ENCODE measurements at regions not wholly inside any gene's neighbourhood (a gene's known extent, or its start where the extent isn't known, plus 50 kb on each side); places are given as distances from the start of the nearest gene placed in this dataset.
"Not testable (repeated sequence)": the region's sequence is repeated elsewhere in the genome, so short reads cannot be mapped to it uniquely, and the experiment has no call there.

DNA sequence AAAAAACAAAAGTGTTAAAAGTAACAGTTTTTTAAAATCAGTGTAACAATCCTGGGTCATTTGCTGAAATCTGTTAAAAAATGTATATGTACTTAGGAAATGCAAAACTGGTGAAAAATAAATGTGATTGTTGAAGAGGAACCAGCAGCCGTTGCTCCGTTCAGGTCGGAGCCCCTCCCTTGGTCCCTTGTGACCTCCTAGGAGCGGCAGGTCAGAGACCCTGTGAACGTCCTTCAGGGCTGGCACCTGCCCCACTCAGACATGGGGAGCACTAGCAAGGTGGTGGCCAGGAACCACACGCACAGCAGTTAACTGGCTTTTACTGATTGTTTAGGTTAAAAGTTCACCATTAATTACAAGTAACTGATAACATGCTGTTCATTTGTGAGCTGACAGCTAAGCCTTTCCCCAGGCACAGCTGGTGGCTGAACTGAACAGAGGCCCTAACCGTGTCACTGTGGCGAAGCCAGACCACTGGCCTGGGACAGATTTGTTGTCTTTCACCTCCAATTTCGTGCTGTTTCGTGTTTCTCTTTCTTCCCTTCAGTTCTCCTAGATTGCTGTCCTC, 159.2 kb upstream of the ALKAL2 start:
- DNase-seq (ENCODE audit: low spot score) = no peak

DNA sequence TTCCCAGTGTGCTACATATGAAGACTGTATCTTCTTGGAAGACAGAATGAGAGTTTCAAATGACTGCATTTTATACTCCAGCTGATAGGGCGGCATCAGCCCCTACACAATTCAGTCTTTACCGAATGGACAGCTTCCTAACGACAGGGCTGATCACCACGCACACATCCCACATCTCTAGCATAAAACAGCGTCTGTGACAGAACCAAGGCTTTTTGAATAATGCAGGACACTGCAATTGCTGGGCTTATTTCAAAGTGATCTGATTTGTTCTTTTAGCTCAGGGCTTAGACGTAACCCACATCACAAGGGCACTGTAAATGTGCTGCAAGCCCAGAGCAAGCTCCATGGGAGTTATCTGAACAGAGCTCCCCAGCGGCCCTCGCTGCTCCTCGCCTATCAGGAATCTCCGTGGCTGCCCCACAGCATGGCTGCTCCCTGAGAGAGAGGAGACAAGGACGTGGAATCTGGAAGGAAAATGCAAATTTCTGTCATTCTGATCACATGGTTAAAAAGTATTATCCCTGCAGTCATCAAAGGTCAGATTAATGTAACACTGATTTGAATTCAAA, 158.5 kb upstream of the ALKAL2 start:
- no peak for DNase-seq (ENCODE audit: low spot score)

DNA sequence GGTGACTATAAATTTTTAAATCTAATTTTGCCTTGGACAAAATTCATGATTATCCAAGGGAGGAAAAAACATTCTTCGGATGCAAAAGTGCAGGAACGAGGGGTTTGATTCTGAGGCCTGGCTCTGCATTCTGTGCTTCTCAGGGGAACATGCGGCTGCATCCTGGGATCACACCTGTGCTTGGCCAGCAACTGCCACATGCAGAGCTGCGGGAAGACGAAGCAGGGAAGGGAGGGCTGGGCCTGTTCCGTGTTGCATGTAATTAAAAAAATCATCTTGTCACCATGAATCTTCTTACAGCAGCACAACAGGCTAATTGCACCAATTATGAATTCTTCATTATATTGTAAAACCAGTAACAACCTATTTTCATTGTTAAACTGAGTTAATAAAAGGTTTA, 158.0 kb upstream of the ALKAL2 start:
- DNase-seq (ENCODE audit: low spot score) = no peak

DNA sequence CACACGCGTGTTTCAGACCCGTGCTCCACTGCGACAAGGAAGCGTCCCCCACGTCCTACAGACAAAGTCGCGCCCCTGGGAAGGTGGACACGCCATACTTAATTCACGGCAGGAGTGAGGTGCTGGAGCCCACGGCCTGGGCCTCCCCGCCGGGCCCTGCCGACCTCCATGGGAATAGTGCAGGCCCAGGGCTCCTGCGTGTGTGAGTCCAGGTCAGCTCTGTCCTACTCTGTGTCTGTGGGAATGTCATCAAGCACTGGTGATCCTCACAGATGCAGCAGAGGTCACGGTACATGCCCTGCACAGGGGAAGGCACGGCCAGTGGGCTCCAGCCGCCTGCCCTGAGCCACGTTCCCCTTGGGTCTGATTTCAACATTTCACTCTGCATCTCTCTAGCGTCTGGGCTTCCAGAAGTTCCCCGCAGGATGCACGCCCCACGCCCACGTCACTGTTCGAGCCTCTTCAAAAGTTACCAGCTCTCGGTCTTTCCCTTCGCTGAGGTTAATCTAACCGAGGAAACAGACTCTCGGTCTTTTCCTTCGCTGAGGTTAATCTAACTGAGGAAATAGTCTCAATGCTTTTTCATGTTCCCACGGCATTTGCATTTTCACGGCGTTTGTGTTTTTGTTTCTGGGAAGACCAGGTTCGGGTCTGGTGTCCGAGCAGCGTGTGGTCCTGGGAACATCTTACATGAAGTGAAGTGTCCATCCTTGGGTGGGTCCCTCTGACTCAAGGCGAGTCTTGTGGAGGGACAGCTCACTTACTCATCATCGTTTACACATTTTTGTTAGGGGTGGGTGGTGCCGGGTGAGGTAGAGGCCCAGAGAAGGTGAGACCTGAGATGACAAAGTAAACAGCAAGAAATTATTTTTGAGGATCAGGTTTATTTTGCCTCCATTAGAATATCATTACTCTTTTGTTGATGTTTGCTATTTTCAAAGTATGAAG, 157.3 kb upstream of the ALKAL2 start:
- no peak for DNase-seq (ENCODE audit: low spot score)

DNA sequence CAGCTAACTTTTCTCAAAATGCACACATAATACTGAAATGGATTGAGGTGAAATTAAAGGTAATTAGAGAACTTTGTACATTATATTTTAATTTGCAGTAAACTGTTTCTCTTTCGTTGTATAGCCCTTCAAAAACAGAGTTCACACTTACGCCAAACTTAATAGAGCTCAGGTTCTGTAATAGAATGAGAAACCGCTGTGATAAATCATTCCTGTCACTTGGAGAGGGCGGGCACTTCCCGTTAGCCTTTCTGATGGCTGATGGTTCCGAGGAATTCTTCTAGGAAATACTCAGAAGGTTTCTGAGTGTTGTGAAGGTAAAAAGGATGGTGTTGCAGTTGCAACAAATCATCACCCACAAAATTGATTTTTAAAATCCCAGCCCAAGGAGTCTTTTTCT, 155.8 kb upstream of the ALKAL2 start:
- no peak for DNase-seq (ENCODE audit: low spot score)

DNA sequence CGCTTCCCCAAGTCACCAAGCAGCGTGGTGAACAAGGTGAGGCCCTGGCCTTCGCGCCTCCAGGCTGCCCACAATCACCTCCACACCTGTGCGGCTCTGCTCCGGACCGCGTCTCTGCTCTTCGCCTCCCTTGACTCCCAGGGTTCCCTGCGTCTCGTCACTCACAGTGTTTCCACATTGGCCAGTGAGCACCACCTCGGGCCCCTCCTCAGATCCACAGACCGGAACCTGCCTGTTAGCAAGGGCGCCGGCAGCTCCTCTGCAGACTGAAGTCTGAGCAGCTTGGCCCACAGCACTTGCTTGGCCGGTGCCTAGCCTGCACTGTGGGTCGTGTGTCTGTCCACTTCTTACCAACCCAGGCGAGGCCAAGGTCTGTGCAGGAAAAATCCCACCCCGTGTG, 155.3 kb upstream of the ALKAL2 start:
- no peak for DNase-seq (ENCODE audit: low spot score)

DNA sequence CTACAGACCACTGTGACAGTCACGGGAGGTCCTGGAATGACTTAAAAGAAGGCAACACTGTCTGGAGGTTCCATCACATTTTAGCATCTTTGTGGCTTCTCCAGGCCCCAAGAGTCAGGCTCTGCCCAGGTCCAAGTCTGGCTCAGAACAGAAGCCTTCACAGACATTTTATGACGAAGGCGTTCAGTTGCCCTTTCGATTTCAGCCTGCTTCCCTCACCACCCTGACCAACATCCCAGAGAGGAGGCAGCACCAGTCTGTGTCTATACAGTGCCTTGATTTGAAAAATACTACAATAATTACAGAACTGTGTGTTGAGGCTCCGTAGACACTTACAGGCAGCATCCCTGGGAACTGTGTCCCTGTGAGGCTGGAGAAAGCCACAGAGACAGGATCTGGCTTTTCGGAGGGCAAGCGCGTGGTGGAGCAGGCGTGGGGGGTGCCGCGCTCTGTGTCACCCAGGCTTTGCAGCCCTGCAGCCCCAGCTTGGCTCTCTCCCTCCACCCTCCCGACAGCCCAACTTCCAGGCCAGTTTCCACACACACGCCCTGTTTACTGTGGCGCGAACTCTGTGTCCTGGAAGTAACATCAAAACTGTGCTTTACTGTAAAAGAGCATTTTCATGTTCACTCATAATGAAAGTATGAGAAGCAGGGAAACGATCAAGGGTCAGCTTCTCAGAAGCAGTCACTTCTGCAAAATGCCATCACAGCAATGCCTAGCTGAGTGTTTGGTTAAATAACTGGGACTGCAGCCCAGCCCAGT, 153.5 kb upstream of the ALKAL2 start:
- no peak for DNase-seq (ENCODE audit: low spot score)

DNA sequence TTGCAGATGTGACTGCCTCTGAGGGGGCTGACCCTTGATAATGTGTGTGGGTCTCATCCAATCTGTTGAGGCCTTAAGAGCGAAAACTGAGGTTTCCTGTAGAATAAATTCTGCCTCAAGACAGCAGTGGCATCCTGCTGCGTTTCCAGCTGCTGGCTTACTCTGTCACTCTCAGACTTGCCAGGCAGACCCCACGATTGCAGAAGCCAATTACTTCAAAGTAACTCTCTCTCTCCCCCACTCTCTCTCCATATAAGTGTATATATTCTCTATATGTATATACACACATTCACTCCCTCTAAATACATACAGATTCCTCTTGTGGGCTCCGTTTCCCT, 152.5 kb upstream of the ALKAL2 start:
- DNase-seq (ENCODE audit: low spot score) = no peak

DNA sequence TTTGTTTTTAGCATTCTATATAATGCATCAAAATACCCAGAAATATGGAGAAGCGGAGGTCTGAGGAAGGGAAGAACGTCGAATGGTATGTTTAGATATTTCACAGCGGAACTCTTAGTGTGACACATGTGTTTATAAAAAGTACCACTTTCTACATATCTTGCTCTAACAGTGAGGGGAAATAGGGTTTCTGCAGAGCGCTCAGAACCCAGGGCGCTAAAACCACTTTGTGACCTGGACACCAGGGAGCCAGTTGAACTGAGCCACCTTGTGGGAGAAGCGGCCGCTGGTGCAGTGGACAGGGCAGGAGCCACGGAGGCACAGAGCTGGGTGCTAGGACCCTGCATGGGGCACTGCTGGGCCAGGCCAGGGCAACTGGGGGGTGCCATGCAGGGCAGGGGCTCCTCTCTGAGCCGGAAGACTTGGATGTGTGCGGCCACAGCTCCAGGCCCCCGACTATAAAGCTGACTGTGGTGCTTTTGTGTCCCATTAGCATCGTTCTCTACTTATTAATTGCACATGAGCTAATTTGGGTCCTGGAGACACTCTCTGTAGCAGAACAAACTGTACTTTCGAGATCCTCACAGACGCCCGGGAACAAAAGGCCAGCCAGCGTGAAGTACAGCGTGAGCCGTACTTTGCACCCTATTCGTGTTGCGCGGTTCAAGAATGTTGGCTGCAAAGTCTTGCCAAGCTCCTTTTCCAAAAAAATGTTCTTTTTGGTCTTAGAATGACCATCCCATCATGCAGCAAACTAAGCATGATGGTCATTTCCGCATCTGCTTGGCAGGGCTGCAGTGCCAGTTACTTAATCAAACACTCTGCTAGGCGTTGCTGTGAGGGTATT, 151.9 kb upstream of the ALKAL2 start:
- no peak for DNase-seq (ENCODE audit: low spot score)

DNA sequence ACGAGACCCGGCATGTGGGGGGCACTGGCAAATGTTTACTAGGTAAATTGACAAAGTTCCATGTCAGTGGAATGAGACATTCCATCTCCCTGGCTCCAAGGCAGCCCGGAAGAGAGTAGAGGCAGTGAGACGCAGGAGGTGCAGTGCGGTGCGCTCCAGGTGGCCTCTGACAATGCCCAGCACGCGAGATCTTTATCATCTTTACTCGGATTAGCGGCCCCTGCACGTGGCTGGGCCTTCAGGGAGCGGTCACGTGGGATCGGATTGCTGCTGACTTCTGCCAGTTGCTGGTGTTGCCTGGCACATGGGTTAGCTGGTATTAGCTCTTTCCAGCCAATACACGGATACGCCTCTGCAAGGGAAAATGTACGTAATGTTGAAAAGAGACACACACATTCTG, 151.2 kb upstream of the ALKAL2 start:
- DNase-seq (ENCODE audit: low spot score) = no peak

DNA sequence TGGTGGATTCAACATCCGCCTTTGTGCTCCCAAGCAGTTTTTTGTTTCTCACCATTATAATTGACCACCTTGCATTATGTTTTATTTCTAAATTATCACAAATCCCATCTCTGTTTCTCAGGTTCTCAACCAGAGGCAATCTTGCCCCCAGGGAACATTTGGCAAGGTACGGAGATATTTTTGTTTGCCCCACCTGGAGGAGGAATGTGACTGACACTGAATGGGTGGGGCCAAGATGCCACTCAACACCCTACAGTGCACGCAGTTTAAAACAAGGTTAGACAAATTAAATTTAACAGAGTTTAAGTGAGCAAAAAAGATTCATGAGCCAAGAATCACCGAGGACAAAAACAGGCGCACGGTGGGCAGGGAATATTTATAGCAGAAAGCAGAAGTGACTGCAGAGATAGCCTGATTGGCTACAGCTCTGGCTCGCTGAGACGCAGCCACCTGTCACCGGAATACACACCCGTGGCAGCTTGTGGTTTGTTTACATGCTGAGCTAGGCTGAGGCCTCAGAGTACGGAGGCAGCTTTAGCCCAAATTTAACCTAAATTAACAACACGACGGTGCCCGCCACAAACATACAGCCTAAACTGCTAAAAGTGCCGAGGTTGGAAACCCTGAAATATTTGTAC, 150.0 kb upstream of the ALKAL2 start:
- no peak for DNase-seq (ENCODE audit: low spot score)

DNA sequence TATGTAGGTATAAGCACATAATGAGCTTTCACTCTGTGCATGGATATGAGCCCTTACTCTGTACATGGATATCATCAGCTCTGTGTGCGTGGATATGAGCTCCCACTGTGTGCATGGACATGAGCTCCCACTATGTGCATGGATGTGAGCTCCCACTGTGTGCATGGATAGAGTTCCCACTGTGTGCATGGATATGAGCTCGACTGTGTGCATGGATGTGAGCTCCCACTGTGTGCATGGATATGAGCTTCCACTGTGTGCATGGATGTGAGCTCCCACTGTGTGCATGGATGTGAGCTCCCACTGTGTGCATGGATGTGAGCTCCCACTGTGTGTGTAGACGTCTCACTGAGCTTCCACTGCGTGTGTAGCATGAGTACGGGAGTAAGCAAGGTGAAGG, 149.3 kb upstream of the ALKAL2 start:
- DNase-seq (ENCODE audit: low spot score) = no peak

DNA sequence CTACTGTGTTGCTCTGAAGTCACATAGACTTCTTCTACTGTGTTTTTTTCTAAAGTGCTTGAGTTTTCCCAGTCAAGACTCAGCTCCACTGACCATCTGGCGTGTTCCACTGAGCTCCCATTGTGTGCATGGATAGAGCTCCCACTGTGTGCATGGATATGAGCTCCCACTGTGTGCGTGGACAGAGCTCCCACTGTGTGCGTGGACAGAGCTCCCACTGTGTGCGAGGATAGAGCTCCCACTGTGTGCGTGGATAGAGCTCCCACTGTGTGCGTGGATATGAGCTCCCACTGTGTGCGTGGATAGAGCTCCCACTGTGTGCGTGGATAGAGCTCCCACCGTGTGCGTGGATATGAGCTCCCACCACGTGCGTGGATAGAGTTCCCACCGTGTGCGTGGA, 148.3 kb upstream of the ALKAL2 start:
- no peak for DNase-seq (ENCODE audit: low spot score)

DNA sequence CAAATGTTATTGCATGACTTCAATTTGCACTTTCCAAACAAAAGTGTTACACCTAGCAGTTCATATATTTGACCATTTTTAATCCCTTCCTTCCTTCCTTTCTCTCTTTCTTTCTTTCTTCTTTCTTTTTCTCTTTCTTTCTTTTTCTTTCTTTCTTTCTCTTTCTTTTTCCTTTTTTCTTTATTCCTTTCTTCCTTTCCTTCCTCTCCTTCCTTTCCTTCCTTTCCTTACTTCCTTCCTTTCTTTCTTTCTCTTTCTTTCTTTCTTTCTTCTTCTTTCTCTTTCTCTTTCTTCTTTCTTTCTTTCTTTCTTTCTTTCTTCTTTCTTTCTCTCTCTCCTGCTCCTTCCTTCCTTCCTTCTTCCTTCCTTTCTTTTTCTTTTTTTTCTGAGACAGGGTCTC, 146.7 kb upstream of the ALKAL2 start:
- DNase-seq (ENCODE audit: low spot score) = no peak

DNA sequence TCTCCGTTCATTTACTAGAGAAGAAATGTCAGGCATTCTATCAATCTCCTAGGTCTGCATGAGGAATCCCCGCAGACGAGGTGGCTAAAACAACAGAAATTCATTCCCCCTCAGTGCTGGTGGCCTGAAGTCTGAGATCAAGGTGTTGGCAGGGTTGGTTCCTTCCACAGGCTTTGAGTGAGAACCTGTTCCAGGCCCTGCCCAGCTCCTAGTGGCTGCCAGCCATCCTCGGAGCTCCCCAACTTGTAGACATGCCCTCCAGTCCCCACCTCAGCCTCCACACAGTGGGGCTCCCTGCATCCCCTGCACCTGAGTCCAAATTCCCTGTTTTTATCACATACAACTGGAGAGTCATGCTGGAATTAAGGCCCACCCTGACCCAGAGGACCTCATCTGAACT, 145.3 kb upstream of the ALKAL2 start:
- DNase-seq (ENCODE audit: low spot score) = no peak

DNA sequence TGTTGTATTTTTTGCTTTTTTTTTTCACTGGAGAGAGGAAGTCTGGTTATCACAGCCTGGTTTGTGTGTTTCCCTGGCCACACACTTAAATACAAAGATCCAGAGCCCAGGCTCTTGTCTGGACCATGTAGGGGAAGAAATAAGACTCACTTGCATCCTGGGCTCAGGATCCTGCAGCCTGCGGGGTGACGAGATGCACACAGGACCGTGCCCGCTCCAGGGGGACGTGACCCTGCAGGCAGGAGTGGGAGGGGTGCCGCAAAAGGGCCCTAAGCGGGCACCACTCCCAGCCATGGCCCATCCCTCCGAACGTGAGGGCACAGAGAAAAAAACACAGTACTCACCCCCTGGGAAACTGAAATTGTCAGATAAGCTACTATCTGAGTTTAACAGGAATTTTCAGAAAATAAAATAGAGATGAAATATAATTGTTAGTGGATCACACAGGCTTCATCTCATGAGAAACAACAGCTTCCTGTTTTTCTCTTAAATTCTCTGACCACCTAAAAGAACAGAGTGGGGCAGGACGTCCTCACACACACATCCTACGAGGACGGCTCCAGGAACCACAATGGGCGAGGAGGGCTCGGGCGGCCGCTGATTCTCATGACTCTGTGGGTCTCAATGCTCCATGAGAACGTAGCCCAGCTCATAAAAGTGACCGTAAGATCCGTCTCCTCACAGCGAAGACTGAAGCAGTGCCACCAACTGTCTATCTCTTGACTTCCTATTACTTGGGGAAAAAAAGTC, 142.6 kb upstream of the ALKAL2 start:
- no peak for DNase-seq (ENCODE audit: low spot score)

DNA sequence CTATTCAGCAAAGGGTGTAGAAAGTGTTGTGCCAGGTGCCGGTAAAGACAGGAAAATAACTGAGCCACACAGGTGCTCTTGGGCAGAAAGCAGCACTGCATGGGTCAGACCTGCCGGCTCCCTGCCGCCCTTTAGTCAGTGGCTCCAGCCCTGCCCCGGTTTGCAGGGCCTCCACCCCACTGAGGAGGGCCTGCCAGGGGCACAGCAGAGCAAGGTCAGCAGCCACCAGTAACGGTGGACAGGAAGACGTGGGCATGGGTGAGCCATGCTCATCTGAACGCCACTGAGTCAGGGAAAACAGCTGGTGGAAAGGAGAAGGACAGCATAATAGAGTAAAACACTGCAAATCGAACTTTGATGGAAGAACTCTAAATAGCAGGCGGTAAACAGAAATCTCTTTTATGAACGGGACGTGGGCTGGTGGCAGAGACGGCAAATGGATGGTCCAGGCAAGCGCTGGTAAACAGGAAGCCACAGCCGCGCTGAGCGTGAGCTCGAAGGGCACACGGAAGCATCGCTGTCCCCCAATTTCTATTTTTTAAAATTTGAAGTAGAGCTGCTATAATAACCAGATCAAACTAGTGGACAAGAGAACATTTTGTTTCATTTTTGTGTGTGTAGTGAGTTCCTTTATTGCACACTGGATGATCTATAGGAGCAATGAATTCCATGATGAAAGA, 141.8 kb upstream of the ALKAL2 start:
- DNase-seq (ENCODE audit: low spot score) = no peak

DNA sequence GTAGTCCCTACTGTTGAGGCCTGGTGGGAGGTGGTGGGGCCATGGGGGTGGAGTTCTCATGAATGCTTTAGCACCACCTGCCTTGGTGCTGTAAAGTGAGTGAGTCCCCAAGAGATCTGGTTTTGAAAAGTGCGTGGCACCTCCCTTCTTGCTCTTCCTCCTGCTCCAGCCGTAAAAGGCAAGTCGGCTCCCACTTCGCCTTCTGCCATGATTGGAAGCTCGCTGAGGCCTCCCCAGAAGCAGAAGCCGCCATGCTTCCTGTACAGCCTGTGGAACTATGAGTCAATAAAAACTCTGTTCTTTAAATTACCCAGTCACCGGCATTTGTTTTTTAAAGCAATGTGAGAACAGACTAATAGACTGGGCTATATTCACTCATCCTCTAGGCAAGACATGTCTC, 141.3 kb upstream of the ALKAL2 start:
- no peak for DNase-seq (ENCODE audit: low spot score)

DNA sequence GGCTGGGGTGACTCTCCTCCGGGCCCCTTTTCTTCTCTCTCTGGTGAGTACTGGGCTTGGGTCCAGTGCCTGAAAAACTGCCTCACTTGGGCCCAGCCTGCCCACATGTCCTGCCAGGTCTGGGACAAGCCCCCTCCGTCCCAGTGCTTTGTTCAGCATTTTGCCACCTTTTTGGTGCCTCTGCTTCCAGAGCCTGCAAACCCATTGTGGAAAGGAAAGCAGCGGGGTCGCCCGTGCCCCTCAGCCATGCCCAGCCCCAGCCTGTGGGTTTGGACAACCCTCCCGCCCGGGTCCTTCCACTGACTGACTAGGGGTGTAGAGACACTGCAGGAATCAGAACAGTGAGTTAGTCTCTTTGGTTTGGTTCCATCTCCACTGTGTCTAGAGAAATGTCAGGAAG, 140.7 kb upstream of the ALKAL2 start:
- DNase-seq (ENCODE audit: low spot score) = no peak

DNA sequence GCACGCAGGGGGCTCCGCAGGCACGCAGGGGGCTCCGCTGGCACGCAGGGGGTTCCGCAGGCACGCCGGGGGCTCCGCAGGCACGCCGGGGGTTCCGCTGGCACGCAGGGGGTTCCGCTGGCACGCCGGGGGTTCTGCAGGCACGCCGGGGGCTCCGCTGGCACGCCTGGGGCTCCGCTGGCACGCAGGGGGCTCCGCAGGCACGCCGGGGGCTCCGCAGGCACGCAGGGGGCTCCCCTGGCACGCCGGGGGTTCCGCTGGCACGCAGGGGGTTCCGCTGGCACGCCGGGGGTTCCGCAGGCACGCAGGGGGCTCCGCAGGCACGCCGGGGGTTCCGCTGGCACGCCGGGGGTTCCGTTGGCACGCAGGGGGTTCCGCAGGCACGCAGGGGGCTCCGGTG, 138.8 kb upstream of the ALKAL2 start:
- not testable (repeated sequence) for DNase-seq (ENCODE audit: low spot score)

All from AG08395 (cell line).